H9 (cell line): ENCODE measurements at regions not wholly inside any gene's neighbourhood (a gene's known extent, or its start where the extent isn't known, plus 50 kb on each side); places are given as distances from the start of the nearest gene placed in this dataset.

Experiments used
- DNase-seq: peaks from one replicate; pipeline ENCODE4 v3.0.0-alpha.2; 2017
- H2AFZ ChIP-seq: one replicate; pipeline ENCODE4 v1.6.1; 2013; ENCODE audit warnings: mild to moderate bottlenecking, low read length, control low read depth, moderate library complexity
- H2AK5ac ChIP-seq: 2 replicates; pipeline ENCODE4 v1.6.1; 2013; ENCODE audit warnings: low read length, control low read depth, mixed read lengths; ENCODE audit not compliant: insufficient read length
- H2BK120ac ChIP-seq: one replicate; pipeline ENCODE4 v1.6.1; 2013; ENCODE audit warnings: low read depth, mild to moderate bottlenecking, low read length, control low read depth, inconsistent platforms; ENCODE audit not compliant: poor library complexity, severe bottlenecking
- H2BK12ac ChIP-seq: 2 replicates; pipeline ENCODE4 v1.6.1; 2013; ENCODE audit warnings: low read length, control low read depth, mixed read lengths, low read depth; ENCODE audit not compliant: insufficient read length
- H2BK15ac ChIP-seq: 2 replicates; pipeline ENCODE4 v1.6.1; 2013; ENCODE audit warnings: low read depth, low read length, control low read depth
- H2BK20ac ChIP-seq: one replicate; pipeline ENCODE4 v1.6.1; 2013; ENCODE audit warnings: low read depth, mild to moderate bottlenecking, low read length, control low read depth, inconsistent platforms; ENCODE audit not compliant: poor library complexity, severe bottlenecking
- H2BK5ac ChIP-seq: 2 replicates; pipeline ENCODE4 v1.6.1; 2013; ENCODE audit warnings: low read length, control low read depth, mixed read lengths; ENCODE audit not compliant: insufficient read length
- H3K14ac ChIP-seq: 2 replicates; pipeline ENCODE4 v1.6.1; 2013; ENCODE audit warnings: low read length, control low read depth; ENCODE audit not compliant: insufficient read depth
- H3K18ac ChIP-seq: 2 replicates; pipeline ENCODE4 v1.6.1; 2013; ENCODE audit warnings: low read depth, mild to moderate bottlenecking, mixed read lengths, low read length, control low read depth; ENCODE audit not compliant: insufficient read length
- H3K23ac ChIP-seq: 2 replicates; pipeline ENCODE4 v1.6.1; 2013; ENCODE audit warnings: low read length, control low read depth, mixed read lengths, low read depth; ENCODE audit not compliant: insufficient read length
- H3K23me2 ChIP-seq: 2 replicates; pipeline ENCODE4 v1.6.1; 2013; ENCODE audit warnings: low read depth, mild to moderate bottlenecking, mixed read lengths, low read length, control low read depth; ENCODE audit not compliant: insufficient read length, poor library complexity, severe bottlenecking
- H3K27ac ChIP-seq: 2 replicates; pipeline ENCODE4 v1.5.1; 2013; ENCODE audit warnings: low read length, control low read depth, mixed read lengths, low read depth; ENCODE audit not compliant: insufficient read length
- H3K27me3 ChIP-seq: 2 replicates; pipeline ENCODE4 v1.6.1; 2013; ENCODE audit warnings: low read length, control low read depth, inconsistent platforms; ENCODE audit not compliant: insufficient read depth
- H3K4ac ChIP-seq: 2 replicates; pipeline ENCODE4 v1.6.1; 2013; ENCODE audit warnings: low read depth, mild to moderate bottlenecking, control low read depth, inconsistent platforms, low read length, moderate library complexity
- H3K4me1 ChIP-seq: 2 replicates; pipeline ENCODE4 v1.6.1; 2013; ENCODE audit warnings: low read length, control low read depth, inconsistent platforms; ENCODE audit not compliant: insufficient read depth
- H3K4me2 ChIP-seq: 2 replicates; pipeline ENCODE4 v1.6.1; 2013; ENCODE audit warnings: low read length, control low read depth, mixed read lengths; ENCODE audit not compliant: insufficient read length, insufficient read depth
- H3K56ac ChIP-seq: 2 replicates; pipeline ENCODE4 v1.6.1; 2013; ENCODE audit warnings: low read depth, mild to moderate bottlenecking, mixed read lengths, low read length, control low read depth; ENCODE audit not compliant: insufficient read length
- H3K79me1 ChIP-seq: 2 replicates; pipeline ENCODE4 v1.6.1; 2013; ENCODE audit warnings: low read depth, mild to moderate bottlenecking, moderate library complexity, low read length, control low read depth, inconsistent platforms; ENCODE audit not compliant: insufficient read depth, poor library complexity, severe bottlenecking
- H3K79me2 ChIP-seq: 2 replicates; pipeline ENCODE4 v1.6.1; 2013; ENCODE audit warnings: low read length, control low read depth, inconsistent platforms; ENCODE audit not compliant: insufficient read depth
- H3K9ac ChIP-seq: 2 replicates; pipeline ENCODE4 v1.6.1; 2013; ENCODE audit warnings: low read length, control low read depth, mixed read lengths; ENCODE audit not compliant: insufficient read length; ENCODE audit errors: extremely low read depth
- H3K9me3 ChIP-seq: one replicate; pipeline ENCODE4 v1.6.1; 2013; ENCODE audit warnings: low read depth, low read length, inconsistent platforms; ENCODE audit not compliant: control insufficient read depth
- H3T11ph ChIP-seq: one replicate; pipeline ENCODE4 v1.6.1; 2013; ENCODE audit warnings: mild to moderate bottlenecking, low read length, control low read depth, inconsistent platforms
- H4K20me1 ChIP-seq: one replicate; pipeline ENCODE4 v1.6.1; 2013; ENCODE audit not compliant: control insufficient read depth, insufficient read length, insufficient read depth
- H4K5ac ChIP-seq: 2 replicates; pipeline ENCODE4 v1.6.1; 2013; ENCODE audit warnings: low read depth, mild to moderate bottlenecking, mixed read lengths, low read length, control low read depth; ENCODE audit not compliant: insufficient read length
- H4K8ac ChIP-seq: replicated peaks from 2 replicates; pipeline ENCODE4 v1.6.1; 2013; ENCODE audit warnings: low read length, control low read depth, mixed read lengths, low read depth; ENCODE audit not compliant: insufficient read length
- H4K91ac ChIP-seq: 2 replicates; pipeline ENCODE4 v1.6.1; 2013; ENCODE audit warnings: low read depth, mild to moderate bottlenecking, moderate library complexity, mixed read lengths, low read length, control low read depth; ENCODE audit not compliant: insufficient read length
- H3K27ac Mint-ChIP-seq, 3 experiments: 2 replicates in 2 of 3; 3 replicates in 1 of 3; pipeline ENCODE4 v1.8.0; 2020 to 2021; ENCODE audit warnings: mixed read lengths in 3 of 3, mild to moderate bottlenecking in 1 of 3, moderate library complexity in 1 of 3
- H3K27me3 Mint-ChIP-seq: 2 replicates; pipeline ENCODE4 v1.8.0; 2021; ENCODE audit warnings: low read depth, mild to moderate bottlenecking, moderate library complexity, mixed read lengths
- H3K36me3 Mint-ChIP-seq, 3 experiments: 2 replicates in 2 of 3; 3 replicates in 1 of 3; pipeline ENCODE4 v1.8.0; 2020 to 2021; ENCODE audit warnings: low read depth in 3 of 3, mixed read lengths in 3 of 3; ENCODE audit not compliant: insufficient read depth in 1 of 3
- H3K4me1 Mint-ChIP-seq, 2 experiments: 2 replicates each; pipeline ENCODE4 v1.8.0; 2020; ENCODE audit warnings: mixed read lengths in 2 of 2
- H3K4me3 Mint-ChIP-seq, 2 experiments: 2 replicates in 1 of 2; 3 replicates in 1 of 2; pipeline ENCODE4 v1.8.0; 2020 to 2021; ENCODE audit warnings: mild to moderate bottlenecking in 2 of 2, mixed read lengths in 2 of 2, moderate library complexity in 1 of 2
- H3K9me3 Mint-ChIP-seq, 2 experiments: 2 replicates in 1 of 2; 3 replicates in 1 of 2; pipeline ENCODE4 v1.8.0; 2020; ENCODE audit warnings: mild to moderate bottlenecking in 2 of 2, mixed read lengths in 2 of 2, moderate library complexity in 1 of 2
- CTCF ChIP-seq: fragments of 200-600 bp; sonication (generic); conservative IDR thresholded peaks from 3 replicates; pipeline ENCODE4 v1.8.0; 2021; ENCODE audit warnings: antibody characterized with exemption, mild to moderate bottlenecking
- WGBS: extraction: QIAGEN DNeasy Blood & Tissue Kit; methylation state at CpG from one replicate; pipeline ENCODE4 v1.1.7; 2013; ENCODE audit warnings: missing lambda C conversion rate, low lambda C conversion rate, mixed read lengths; ENCODE audit not compliant: insufficient read length; ENCODE audit errors: extremely low coverage; 5-methylcytosine and 5-hydroxymethylcytosine counted together

GRCh38 chr5:154686490-154686889, 68.7 kb upstream of the LARP1 start:
- Mint-ChIP-seq H3K4me1 (peaks cover 14 to 16% of the 10 kb centered on the region in 2 experiments), H3K9me3 (peaks cover 14 to 22% of the 10 kb centered on the region in 2 experiments), H3K4me3 (no peak overlapping the region), H3K27me3 (no peaks in the 10 kb centered on the region; the same call in 1 of the 2 replicates), H3K36me3 (peaks cover 11 to 31% (median 22%) of the 10 kb centered on the region in 3 experiments), H3K27ac (no peak overlapping the region)
- no peaks in the 10 kb centered on the region for H3K27me3 ChIP-seq
- H3T11ph ChIP-seq, result no peak overlapping the region
- peaks cover 6% of the 10 kb centered on the region; the same call in 1 of the 2 replicates for H3K4me1 ChIP-seq
- no peak overlapping the region for H2BK120ac ChIP-seq
- no peak overlapping the region for H3K18ac ChIP-seq
- H3K23ac ChIP-seq, result no peak overlapping the region
- H3K4me2 ChIP-seq, result no peak overlapping the region
- H3K9me3 ChIP-seq, result peaks cover 8% of the 10 kb centered on the region
- no peak overlapping the region for H2AFZ ChIP-seq
- H2BK15ac ChIP-seq, result no peak overlapping the region
- H4K8ac ChIP-seq, result no peak overlapping the region
- no peak overlapping the region for H4K5ac ChIP-seq
- no peak overlapping the region for H2BK5ac ChIP-seq
- no peak overlapping the region for H3K27ac ChIP-seq
- H3K14ac ChIP-seq, result no peak overlapping the region
- no peaks in the 10 kb centered on the region for H3K23me2 ChIP-seq
- H4K20me1 ChIP-seq, result no peaks in the 10 kb centered on the region
- H4K91ac ChIP-seq, result no peak overlapping the region
- no peak overlapping the region for H3K56ac ChIP-seq
- no peak overlapping the region for H2BK20ac ChIP-seq
- no peak for TF ChIP-seq CTCF
- no peak overlapping the region for H3K9ac ChIP-seq
- no CpG with 5 or more reads among the region's 4 CpGs for WGBS
- no peak overlapping the region for H2BK12ac ChIP-seq
- H3K4ac ChIP-seq, result no peak overlapping the region
- no peak for DNase-seq
- H3K79me1 ChIP-seq, result no peaks in the 10 kb centered on the region
- peaks cover 3% of the 10 kb centered on the region; the same call in 1 of the 2 replicates for H3K79me2 ChIP-seq
- H2AK5ac ChIP-seq, result no peak overlapping the region
